Cardiac fibroblast (primary cell): ENCODE measurements at regions not wholly inside any gene's neighbourhood (a gene's known extent, or its start where the extent isn't known, plus 50 kb on each side); places are given as distances from the start of the nearest gene placed in this dataset.

Experiments used
- DNase-seq, 2 donors: peaks; one replicate each; pipeline versions ENCODE4 v3.0.0 to v3.0.0-alpha.2; 2010; ENCODE audit warnings: low read depth in 2 of 2
- H3K4me3 ChIP-seq, 2 donors: replicated peaks in 1 of 2; 1 replicate in 1 of 2; 2 replicates in 1 of 2; pipeline ENCODE4 v1.5.1; 2011; ENCODE audit warnings: low read depth in 2 of 2, low read length in 2 of 2, mild to moderate bottlenecking in 2 of 2, moderate library complexity in 1 of 2
- CTCF ChIP-seq: IDR thresholded peaks from one replicate; pipeline ENCODE4 v1.5.1; 2011; ENCODE audit warnings: low read depth, mild to moderate bottlenecking, low read length, inconsistent platforms

DNA sequence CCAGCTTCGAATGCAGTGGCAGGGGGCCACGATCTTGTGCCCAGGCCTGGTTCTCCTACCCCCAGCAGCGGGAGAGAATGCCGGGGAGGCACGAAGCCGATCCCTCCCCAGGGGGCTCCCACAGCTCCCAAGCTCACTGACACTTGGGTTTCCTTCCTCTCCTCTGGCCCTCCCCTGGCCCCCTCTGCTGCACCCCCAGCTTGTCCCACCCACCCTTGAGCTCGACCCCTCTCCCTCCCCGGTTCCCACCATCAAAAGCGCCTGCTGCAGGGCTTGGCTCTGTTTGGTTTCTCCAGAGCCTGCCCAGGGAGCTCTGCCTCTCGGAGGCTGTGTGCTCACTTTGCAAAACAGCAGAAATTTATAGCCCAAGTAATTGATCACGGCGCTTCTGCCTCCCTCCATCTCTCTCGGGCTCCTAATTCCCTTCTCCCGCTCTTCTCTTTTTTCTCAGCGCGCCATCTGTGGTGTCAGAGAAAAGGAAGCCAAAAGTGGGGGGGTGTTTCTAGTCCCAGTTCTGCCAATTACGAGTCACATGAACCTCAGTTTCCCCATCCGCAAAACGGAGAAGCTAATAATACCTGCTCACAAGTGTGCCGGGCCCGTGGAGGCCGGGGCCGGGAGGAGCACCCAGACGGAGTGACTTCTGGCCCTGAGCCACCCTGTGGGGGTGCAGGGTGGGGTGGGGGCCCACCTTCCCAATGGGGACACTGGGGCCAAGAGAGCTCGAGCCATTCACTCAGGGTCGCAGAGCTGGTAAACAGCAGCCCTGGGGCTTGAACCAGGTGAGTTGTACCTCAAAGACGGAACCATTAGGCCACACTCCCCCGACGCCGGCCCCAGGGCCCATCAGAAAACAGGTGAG lies 141.2 kb upstream of the IER5L start:
- TF ChIP-seq CTCF: no peak
- H3K4me3 ChIP-seq: no peak overlapping the region
- no peak for DNase-seq

DNA sequence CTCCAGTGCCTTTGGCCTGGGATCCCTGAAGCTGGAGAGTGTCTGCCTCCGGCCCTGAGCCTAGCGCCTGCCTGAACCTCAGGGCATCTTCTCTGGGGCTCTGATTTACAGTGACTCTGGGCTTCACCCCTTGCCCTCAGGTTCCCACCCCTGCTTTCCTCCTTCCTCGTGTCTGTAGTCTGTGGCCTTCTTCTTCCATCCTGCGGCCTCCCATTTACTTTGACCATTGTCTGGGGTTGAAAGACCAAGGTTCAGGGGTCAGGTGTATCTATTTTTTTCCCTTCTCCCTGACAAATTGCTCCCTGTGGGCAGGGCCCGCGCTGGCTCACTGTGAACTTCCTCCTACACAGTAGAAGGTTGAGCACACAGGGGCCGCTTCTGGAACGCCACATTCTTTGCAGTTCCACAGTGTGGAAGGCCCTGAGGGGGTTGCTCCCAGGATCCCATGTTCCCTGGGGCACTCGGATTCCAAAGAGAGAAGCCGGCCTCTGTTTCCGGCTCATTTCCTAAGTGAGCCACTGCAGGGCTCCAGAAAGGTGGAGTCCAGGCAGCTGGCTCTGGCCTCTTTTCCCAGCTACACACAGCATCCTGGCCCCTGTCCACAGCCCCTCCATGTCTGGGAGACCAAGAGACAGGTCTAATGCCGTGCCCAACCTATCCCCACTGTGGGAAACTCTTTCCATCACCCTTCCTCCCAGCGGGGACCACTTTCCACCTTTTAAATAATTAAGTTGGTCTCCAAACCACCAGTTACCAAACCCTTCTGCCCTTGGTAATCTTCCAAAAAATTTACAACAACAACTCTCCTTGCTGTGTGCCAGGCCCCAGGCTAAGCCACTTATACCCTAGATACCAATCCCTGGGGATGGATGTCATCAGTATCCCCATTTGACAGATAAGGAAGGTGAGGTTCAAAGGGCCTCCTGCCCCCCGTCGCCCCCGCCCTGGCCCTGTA lies 140.3 kb upstream of the IER5L start:
- H3K4me3 ChIP-seq: no peak overlapping the region
- TF ChIP-seq CTCF: no peak

DNA sequence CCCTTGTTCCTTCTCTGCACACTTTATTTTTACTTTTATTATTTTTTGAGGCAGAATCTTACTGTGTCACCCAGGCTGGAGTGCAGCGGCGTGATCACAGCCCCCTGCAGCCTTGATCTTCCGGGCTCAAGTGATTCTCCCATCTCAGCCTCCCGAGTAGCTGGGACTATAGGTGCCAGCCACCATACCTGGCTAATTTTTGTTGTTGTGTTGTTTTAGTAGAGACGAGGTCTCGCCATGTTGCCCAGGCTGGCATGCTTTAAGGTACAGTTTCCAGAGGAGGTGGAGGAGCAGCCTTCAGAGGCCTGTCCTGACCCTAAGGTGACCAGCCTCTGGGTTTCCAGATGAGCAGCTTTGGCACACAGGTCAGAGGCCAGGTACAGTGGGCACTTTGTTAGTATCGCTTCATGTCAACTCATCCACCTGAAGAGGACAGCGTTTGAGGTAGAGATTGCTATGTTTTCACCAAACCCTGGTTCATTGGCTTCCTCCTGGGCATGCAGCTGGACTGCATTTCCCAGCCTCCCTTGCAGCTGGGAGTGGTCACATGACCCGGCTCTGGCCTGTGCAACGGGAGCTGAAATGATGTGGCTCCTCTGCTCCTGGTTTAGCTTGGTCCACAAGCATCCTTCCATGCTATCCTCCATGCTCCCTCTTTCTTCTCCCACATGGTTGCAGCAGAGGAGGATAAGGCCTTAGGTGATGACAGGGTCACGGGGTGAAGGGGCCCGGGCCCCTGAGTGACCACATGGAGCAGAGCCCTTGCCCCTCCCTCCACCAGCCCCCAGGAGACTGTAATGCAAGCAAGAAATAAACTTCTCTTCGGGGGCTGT lies 139.3 kb upstream of the IER5L start:
- DNase-seq: peak; percentile 54 to 66
- H3K4me3 ChIP-seq: no peak overlapping the region
- TF ChIP-seq CTCF: no peak

More for the DNA sequence above, 140.3 kb upstream of the IER5L start:
- peak in 1 of 2 donors; percentile 41 for DNase-seq

- H3K4me3 ChIP-seq: no peak overlapping the region
- no peak for TF ChIP-seq CTCF
- DNase-seq: no peak
These were observed 138.4 kb upstream of the IER5L start for GRCh38 chr9:129316281-129317030.

- no peak for TF ChIP-seq CTCF
- no peak overlapping the region for H3K4me3 ChIP-seq
- DNase-seq: no peak
These were observed 135.4 kb upstream of the IER5L start for GRCh38 chr9:129313331-129313955.
